GM21423 (cell line): ENCODE measurements at regions not wholly inside any gene's neighbourhood (a gene's known extent, or its start where the extent isn't known, plus 50 kb on each side); places are given as distances from the start of the nearest gene placed in this dataset.
A peak's percentile ranks its signal among the peaks of the same experiment; 100 is the strongest.

Experiments used
- ATAC-seq: cut with Tn5 transposase; IDR thresholded peaks from one replicate; pipeline ENCODE4 v1.9.1; 2021; ENCODE audit warnings: mild to moderate bottlenecking, moderate library complexity; ENCODE audit not compliant: unreplicated experiment

- no peak for ATAC-seq
Measured at GRCh38 chr15:95958382-95958781, 372.1 kb upstream of the NR2F2 start.

- no peak for ATAC-seq
Measured at GRCh38 chr15:95968856-95969255, 361.6 kb upstream of the NR2F2 start.

GRCh38 chr15:95970326-95970725 is 360.2 kb upstream of the NR2F2 start:
- no peak for ATAC-seq

GRCh38 chr15:95972041-95972553 is 358.4 kb upstream of the NR2F2 start:
- ATAC-seq: no peak

- ATAC-seq: no peak
Measured at GRCh38 chr15:95972812-95973211, 357.7 kb upstream of the NR2F2 start.

GRCh38 chr15:95973566-95974256 is 356.8 kb upstream of the NR2F2 start:
- peak; percentile 83 for ATAC-seq

GRCh38 chr15:95975212-95975611 is 355.3 kb upstream of the NR2F2 start:
- ATAC-seq: peak; percentile 38

GRCh38 chr15:95979286-95979685 is 351.2 kb upstream of the NR2F2 start:
- ATAC-seq: no peak

GRCh38 chr15:95981209-95981608 is 349.3 kb upstream of the NR2F2 start:
- ATAC-seq: no peak

- no peak for ATAC-seq
Measured at GRCh38 chr15:95987299-95987698, 343.2 kb upstream of the NR2F2 start.

GRCh38 chr15:95987886-95988573 is 342.5 kb upstream of the NR2F2 start:
- ATAC-seq: no peak

GRCh38 chr15:95988574-95988887 is 342.0 kb upstream of the NR2F2 start:
- no peak for ATAC-seq

GRCh38 chr15:95989392-95989791 is 341.1 kb upstream of the NR2F2 start:
- no peak for ATAC-seq

GRCh38 chr15:95990833-95991232 is 339.7 kb upstream of the NR2F2 start:
- ATAC-seq: no peak

- no peak for ATAC-seq
Measured at GRCh38 chr15:95994418-95994817, 336.1 kb upstream of the NR2F2 start.

- ATAC-seq: no peak
Measured at GRCh38 chr15:95995375-95996168, 334.9 kb upstream of the NR2F2 start.

GRCh38 chr15:95996494-95996893 is 334.0 kb upstream of the NR2F2 start:
- peak; percentile 51 for ATAC-seq

- ATAC-seq: no peak
Measured at GRCh38 chr15:95998935-95999334, 331.6 kb upstream of the NR2F2 start.

- ATAC-seq: no peak
Measured at GRCh38 chr15:96002890-96003859, 327.3 kb upstream of the NR2F2 start.

GRCh38 chr15:96005906-96006305 is 324.6 kb upstream of the NR2F2 start:
- no peak for ATAC-seq

GRCh38 chr15:96011136-96011535 is 319.4 kb upstream of the NR2F2 start:
- no peak for ATAC-seq
